SHP77 (cell line): ENCODE measurements at regions not wholly inside any gene's neighbourhood (a gene's known extent, or its start where the extent isn't known, plus 50 kb on each side); places are given as distances from the start of the nearest gene placed in this dataset.
A peak's percentile ranks its signal among the peaks of the same experiment; 100 is the strongest.

Experiments used
- DNase-seq, 2 experiments: peaks; one replicate each; lab custom pipeline; 2025; lab: John Stamatoyannopoulos, UW

- no peak for DNase-seq
Measured at GRCh38 chr21:34022627-34023335, 50.6 kb upstream of the MRPS6 start.

- no peak for DNase-seq
Measured at GRCh38 chr21:34021726-34022125, 51.7 kb upstream of the MRPS6 start.

GRCh38 chr21:34020983-34021553, 52.3 kb upstream of the MRPS6 start:
- DNase-seq, result no peak

GRCh38 chr21:34020005-34020847, 53.2 kb upstream of the MRPS6 start:
- DNase-seq, result peak; percentile 83 to 87

GRCh38 chr21:34019402-34019801, 54.0 kb upstream of the MRPS6 start:
- DNase-seq, result no peak

GRCh38 chr21:34018910-34019309, 54.5 kb upstream of the MRPS6 start:
- no peak for DNase-seq

- DNase-seq, result no peak
Measured at GRCh38 chr21:34018185-34018584, 55.2 kb upstream of the MRPS6 start.

GRCh38 chr21:34017039-34017961, 56.1 kb upstream of the MRPS6 start:
- DNase-seq, result no peak

- DNase-seq, result no peak
Measured at GRCh38 chr21:34012640-34013039, 60.7 kb upstream of the MRPS6 start.

GRCh38 chr21:34011660-34012059, 61.7 kb upstream of the MRPS6 start:
- DNase-seq, result no peak

GRCh38 chr21:34009193-34009592, 64.2 kb upstream of the MRPS6 start:
- no peak for DNase-seq

- DNase-seq, result no peak
Measured at GRCh38 chr21:34008618-34009017, 64.8 kb upstream of the MRPS6 start.

- DNase-seq, result no peak
Measured at GRCh38 chr21:34006611-34007168, 66.7 kb upstream of the MRPS6 start.

GRCh38 chr21:34004974-34005373, 68.4 kb upstream of the MRPS6 start:
- no peak for DNase-seq

- DNase-seq, result no peak
Measured at GRCh38 chr21:34004013-34004938, 69.1 kb upstream of the MRPS6 start.

- no peak for DNase-seq
Measured at GRCh38 chr21:34003428-34003827, 70.0 kb upstream of the MRPS6 start.

- no peak for DNase-seq
Measured at GRCh38 chr21:34000375-34000774, 73.0 kb upstream of the MRPS6 start.

- no peak for DNase-seq
Measured at GRCh38 chr21:33998809-33999208, 74.6 kb upstream of the MRPS6 start.

GRCh38 chr21:33998402-33998801, 75.0 kb upstream of the MRPS6 start:
- DNase-seq, result no peak

- DNase-seq, result no peak
Measured at GRCh38 chr21:33997436-33997835, 75.9 kb upstream of the MRPS6 start.

GRCh38 chr21:33994373-33994772, 78.8 kb upstream of the ATP5PO start:
- no peak for DNase-seq
